ENCODE measurements at regions not wholly inside any gene's neighbourhood (a gene's known extent, or its start where the extent isn't known, plus 50 kb on each side); places are given as distances from the start of the nearest gene placed in this dataset.
A peak's percentile ranks its signal among the peaks of the same experiment; 100 is the strongest.

GRCh38 chr18:32545631-32546030, 74.9 kb upstream of the GAREM1 start:
- H3K9ac ChIP-seq (ENCODE audit: low read depth in 1 of 2, low read length in 2 of 2): no peak overlapping the region

GRCh38 chr18:32544088-32544487, 73.4 kb upstream of the GAREM1 start:
- Histone ChIP-seq H3K4me3 (ENCODE audit: low read length in 2 of 2) (no peak overlapping the region), H3K9me3 (ENCODE audit: control insufficient read depth in 2 of 2, low read length in 2 of 2) (no peaks in the 10 kb centered on the region), H3K9ac (ENCODE audit: low read depth in 1 of 2, low read length in 2 of 2) (no peak overlapping the region), H3K27ac (ENCODE audit: low read depth in 2 of 2, low read length in 2 of 2) (no peak overlapping the region), H3K27me3 (ENCODE audit: control insufficient read depth in 2 of 2, insufficient read depth in 2 of 2, low read length in 2 of 2) (peaks cover 0 to 2% of the 10 kb centered on the region in 2 donors), H3K4me1 (ENCODE audit: control insufficient read depth in 2 of 2, insufficient read depth in 2 of 2, low read length in 2 of 2) (no peaks in the 10 kb centered on the region), H3K36me3 (ENCODE audit: control insufficient read depth in 2 of 2, insufficient read depth in 2 of 2, low read length in 2 of 2) (no peaks in the 10 kb centered on the region)

More at GRCh38 chr18:32545631-32546030, 74.9 kb upstream of the GAREM1 start:
- Histone ChIP-seq H3K27ac (ENCODE audit: low read depth in 2 of 2, low read length in 2 of 2) (no peak overlapping the region), H3K27me3 (ENCODE audit: control insufficient read depth in 2 of 2, insufficient read depth in 2 of 2, low read length in 2 of 2) (peaks cover 0 to 2% of the 10 kb centered on the region in 2 donors), H3K9me3 (ENCODE audit: control insufficient read depth in 2 of 2, low read length in 2 of 2) (no peaks in the 10 kb centered on the region), H3K4me1 (ENCODE audit: control insufficient read depth in 2 of 2, insufficient read depth in 2 of 2, low read length in 2 of 2) (no peaks in the 10 kb centered on the region), H3K36me3 (ENCODE audit: control insufficient read depth in 2 of 2, insufficient read depth in 2 of 2, low read length in 2 of 2) (no peaks in the 10 kb centered on the region), H3K4me3 (ENCODE audit: low read length in 2 of 2) (no peak overlapping the region)

- H3K9me3 ChIP-seq (ENCODE audit: control insufficient read depth in 2 of 2, low read length in 2 of 2): no peaks in the 10 kb centered on the region
- H3K4me1 ChIP-seq (ENCODE audit: control insufficient read depth in 2 of 2, insufficient read depth in 2 of 2, low read length in 2 of 2): no peaks in the 10 kb centered on the region
- no peak overlapping the region for H3K4me3 ChIP-seq (ENCODE audit: low read length in 2 of 2)
- no peaks in the 10 kb centered on the region for H3K36me3 ChIP-seq (ENCODE audit: control insufficient read depth in 2 of 2, insufficient read depth in 2 of 2, low read length in 2 of 2)
- H3K27ac ChIP-seq (ENCODE audit: low read depth in 2 of 2, low read length in 2 of 2): no peak overlapping the region
- peaks cover 0 to 2% of the 10 kb centered on the region in 2 donors for H3K27me3 ChIP-seq (ENCODE audit: control insufficient read depth in 2 of 2, insufficient read depth in 2 of 2, low read length in 2 of 2)
- H3K9ac ChIP-seq (ENCODE audit: low read depth in 1 of 2, low read length in 2 of 2): no peak overlapping the region
Measured at GRCh38 chr18:32542221-32542798, 71.6 kb upstream of the GAREM1 start.

GRCh38 chr18:32530947-32531651, 60.4 kb upstream of the GAREM1 start:
- Histone ChIP-seq H3K4me1 (ENCODE audit: control insufficient read depth in 2 of 2, insufficient read depth in 2 of 2, low read length in 2 of 2) (peaks cover 3 to 8% of the 10 kb centered on the region in 2 donors), H3K4me3 (ENCODE audit: low read length in 2 of 2) (no peak overlapping the region), H3K27ac (ENCODE audit: low read depth in 2 of 2, low read length in 2 of 2) (peak overlapping the region; percentile 32 to 44), H3K27me3 (ENCODE audit: control insufficient read depth in 2 of 2, insufficient read depth in 2 of 2, low read length in 2 of 2) (no peaks in the 10 kb centered on the region), H3K9ac (ENCODE audit: low read depth in 1 of 2, low read length in 2 of 2) (peak overlapping the region in 1 of 2 donors; percentile 13), H3K9me3 (ENCODE audit: control insufficient read depth in 2 of 2, low read length in 2 of 2) (no peaks in the 10 kb centered on the region), H3K36me3 (ENCODE audit: control insufficient read depth in 2 of 2, insufficient read depth in 2 of 2, low read length in 2 of 2) (no peaks in the 10 kb centered on the region)

GRCh38 chr18:32529722-32530420, 59.2 kb upstream of the GAREM1 start:
- no peak overlapping the region for H3K4me3 ChIP-seq (ENCODE audit: low read length in 2 of 2)
- peaks cover 3 to 8% of the 10 kb centered on the region in 2 donors for H3K4me1 ChIP-seq (ENCODE audit: control insufficient read depth in 2 of 2, insufficient read depth in 2 of 2, low read length in 2 of 2)
- H3K27me3 ChIP-seq (ENCODE audit: control insufficient read depth in 2 of 2, insufficient read depth in 2 of 2, low read length in 2 of 2): no peaks in the 10 kb centered on the region
- H3K9ac ChIP-seq (ENCODE audit: low read depth in 1 of 2, low read length in 2 of 2): no peak overlapping the region
- H3K27ac ChIP-seq (ENCODE audit: low read depth in 2 of 2, low read length in 2 of 2): no peak overlapping the region
- no peaks in the 10 kb centered on the region for H3K9me3 ChIP-seq (ENCODE audit: control insufficient read depth in 2 of 2, low read length in 2 of 2)
- H3K36me3 ChIP-seq (ENCODE audit: control insufficient read depth in 2 of 2, insufficient read depth in 2 of 2, low read length in 2 of 2): no peaks in the 10 kb centered on the region

- Histone ChIP-seq H3K36me3 (ENCODE audit: control insufficient read depth in 2 of 2, insufficient read depth in 2 of 2, low read length in 2 of 2) (no peaks in the 10 kb centered on the region), H3K4me3 (ENCODE audit: low read length in 2 of 2) (no peak overlapping the region), H3K4me1 (ENCODE audit: control insufficient read depth in 2 of 2, insufficient read depth in 2 of 2, low read length in 2 of 2) (no peaks in the 10 kb centered on the region), H3K27me3 (ENCODE audit: control insufficient read depth in 2 of 2, insufficient read depth in 2 of 2, low read length in 2 of 2) (no peaks in the 10 kb centered on the region), H3K9me3 (ENCODE audit: control insufficient read depth in 2 of 2, low read length in 2 of 2) (no peaks in the 10 kb centered on the region), H3K27ac (ENCODE audit: low read depth in 2 of 2, low read length in 2 of 2) (no peak overlapping the region), H3K9ac (ENCODE audit: low read depth in 1 of 2, low read length in 2 of 2) (no peak overlapping the region)
Measured at GRCh38 chr18:32520771-32521170, 50.1 kb upstream of the GAREM1 start.
